ENCODE measurements at regions not wholly inside any gene's neighbourhood (a gene's known extent, or its start where the extent isn't known, plus 50 kb on each side); places are given as distances from the start of the nearest gene placed in this dataset.

GRCh38 chr11:109914809-109915653 lies 178.2 kb upstream of the ZC3H12C start:
- TF ChIP-seq CTCF (IDR thresholded peaks at IDR 0.05) (no peak), EP300 (IDR thresholded peaks at IDR 0.05) (no peak)

All from ovary (tissue), 3 donors.